HepG2 (cell line): ENCODE measurements at regions not wholly inside any gene's neighbourhood (a gene's known extent, or its start where the extent isn't known, plus 50 kb on each side); places are given as distances from the start of the nearest gene placed in this dataset.

ENCODE experiments used
- ATAC-seq: fragments of 200-7000 bp; cut with Tn5 transposase; 3 replicates; pipeline ENCODE4 v1.9.1; 2020; ENCODE audit warnings: mild to moderate bottlenecking, moderate library complexity
- BruUV-seq: library from RNA; stranded (reverse); fragments of 400-500 nt; replicated peaks from 2 replicates; lab custom pipeline; 2021; lab: Mats Ljungman, UMichigan
- CTCF ChIA-PET: fragments of 300-600 bp; formaldehyde crosslinking; extraction: SDS; loops from one replicate; lab custom pipeline; 2021; ENCODE audit warnings: low total read pairs, inconsistent platforms, low intra/inter-chr PET ratio; lab: Yijun Ruan, JAX
- POLR2A ChIA-PET: fragments of 350-600 bp; sonication (Branson Sonifier 250); formaldehyde crosslinking; loops from one replicate; lab custom pipeline; 2020; ENCODE audit warnings: antibody characterized with exemption, inconsistent platforms; lab: Yijun Ruan, JAX
- DNase-seq: peaks from one replicate; pipeline ENCODE4 v3.0.0-alpha.2; 2015; ENCODE audit warnings: low spot score
- FAIRE-seq: peaks from 3 replicates; lab custom pipeline; 2011; peaks lifted over from hg19 to GRCh38; lab: Jason Lieb, UNC
- H2AFZ ChIP-seq: one replicate; pipeline ENCODE4 v1.6.1; 2011; ENCODE audit warnings: low read length, inconsistent platforms
- H3K27ac ChIP-seq: fragments of 300-600 bp; 3 replicates; pipeline ENCODE4 v1.8.0; 2011; ENCODE audit warnings: mixed run types, mild to moderate bottlenecking, mixed read lengths, low read length, inconsistent platforms; ENCODE audit not compliant: insufficient read depth; ENCODE audit errors: extremely low read length
- H3K27me3 ChIP-seq, 2 experiments: fragments of 200-600 bp in 1 of 2; 2 replicates in 1 of 2; 3 replicates in 1 of 2; pipeline versions ENCODE4 v1.6.0 to v1.8.0; 2011; ENCODE audit warnings: low read length in 2 of 2, mild to moderate bottlenecking in 2 of 2, moderate library complexity in 2 of 2, inconsistent platforms in 1 of 2; ENCODE audit not compliant: insufficient read depth in 2 of 2, control insufficient read depth in 1 of 2
- H3K36me3 ChIP-seq, 2 experiments: fragments of 200-600 bp in 1 of 2; replicated peaks in 1 of 2; 2 replicates in 1 of 2; 3 replicates in 1 of 2; pipeline versions ENCODE4 v1.5.1 to v1.8.0; 2011; ENCODE audit warnings: low read length in 2 of 2, inconsistent platforms in 1 of 2; ENCODE audit not compliant: insufficient read depth in 2 of 2, control insufficient read depth in 1 of 2
- H3K4me1 ChIP-seq: 2 replicates; pipeline ENCODE4 v1.5.1; 2012; ENCODE audit warnings: low read length, inconsistent platforms; ENCODE audit not compliant: insufficient read depth
- H3K4me2 ChIP-seq: 2 replicates; pipeline ENCODE4 v1.6.0; 2011; ENCODE audit warnings: low read depth, low read length, inconsistent platforms
- H3K4me3 ChIP-seq, 3 experiments: fragments of 200-600 bp in 1 of 3; sonication (generic), shearing (Covaris generic) in 1 of 3; replicated peaks in 1 of 3; 2 replicates each; pipeline ENCODE4 v1.5.1; 2011 to 2016; ENCODE audit warnings: low read length in 3 of 3, inconsistent platforms in 2 of 3, low read depth in 2 of 3, mild to moderate bottlenecking in 2 of 3, control low read depth in 1 of 3, mixed read lengths in 1 of 3; ENCODE audit not compliant: insufficient read depth in 1 of 3
- H3K79me2 ChIP-seq: one replicate; pipeline ENCODE4 v1.6.1; 2011; ENCODE audit warnings: low read length, inconsistent platforms; ENCODE audit not compliant: insufficient read depth
- H3K9ac ChIP-seq: 2 replicates; pipeline ENCODE4 v1.6.0; 2011; ENCODE audit warnings: mild to moderate bottlenecking, low read depth, low read length, inconsistent platforms; ENCODE audit not compliant: insufficient read depth
- H3K9me3 ChIP-seq: 2 replicates; pipeline ENCODE4 v1.5.1; 2012; ENCODE audit warnings: mild to moderate bottlenecking, low read length
- H4K20me1 ChIP-seq: 2 replicates; pipeline ENCODE4 v1.6.0; 2011; ENCODE audit warnings: inconsistent platforms, mild to moderate bottlenecking, low read length, moderate library complexity; ENCODE audit not compliant: insufficient read depth
- AGO1 ChIP-seq: fragments of 200-400 bp; formaldehyde crosslinking; IDR thresholded peaks from 2 replicates; pipeline ENCODE4 v1.6.1; 2017; ENCODE audit warnings: mild to moderate bottlenecking, low read depth, low read length, moderate library complexity; ENCODE audit not compliant: poor library complexity, severe bottlenecking
- HES4 ChIP-seq: sonication (generic); formaldehyde crosslinking; IDR thresholded peaks from 2 replicates; pipeline ENCODE4 v1.9.0; 2021; ENCODE audit warnings: mild to moderate bottlenecking, missing genetic modification reagents, borderline replicate concordance
- JARID2 ChIP-seq: sonication (generic); formaldehyde crosslinking; IDR thresholded peaks from 2 replicates; pipeline ENCODE4 v1.8.1; 2023; ENCODE audit warnings: missing genetic modification reagents, inconsistent platforms; ENCODE audit not compliant: insufficient replicate concordance
- MTA3 ChIP-seq: sonication (generic); formaldehyde crosslinking; IDR thresholded peaks from 2 replicates; pipeline ENCODE4 v1.4.0; 2020; ENCODE audit warnings: missing genetic modification reagents
- NCOR1 ChIP-seq: fragments of 200-600 bp; sonication (generic); IDR thresholded peaks from 2 replicates; pipeline ENCODE4 v1.7.0; 2017; ENCODE audit warnings: antibody characterized with exemption, low read length, borderline replicate concordance
- NFRKB ChIP-seq: fragments of 450-650 bp; IDR thresholded peaks from 2 replicates; pipeline ENCODE4 v1.6.1; 2017
- NONO ChIP-seq, 2 experiments: fragments of 450-650 bp in 1 of 2; sonication (generic) in 1 of 2; formaldehyde crosslinking in 1 of 2; IDR thresholded peaks in 1 of 2; conservative IDR thresholded peaks in 1 of 2; 2 replicates each; pipeline versions ENCODE4 v1.6.1 to v1.8.0; 2017 to 2022; ENCODE audit warnings: mild to moderate bottlenecking in 1 of 2, missing genetic modification reagents in 1 of 2, moderate library complexity in 1 of 2
- PLSCR1 ChIP-seq: sonication (generic); formaldehyde crosslinking; IDR thresholded peaks from 2 replicates; pipeline ENCODE4 v1.5.0; 2020; ENCODE audit warnings: missing genetic modification reagents, mild to moderate bottlenecking, borderline replicate concordance
- RNF2 ChIP-seq: fragments of 450-650 bp; conservative IDR thresholded peaks from 2 replicates; pipeline ENCODE4 v1.6.1; 2016; ENCODE audit warnings: low read depth
- SNRNP70 ChIP-seq: fragments of 200-400 bp; formaldehyde crosslinking; IDR thresholded peaks from 2 replicates; pipeline ENCODE4 v1.6.1; 2017; ENCODE audit warnings: mild to moderate bottlenecking, low read depth, low read length, moderate library complexity
- STAG1 ChIP-seq: sonication (generic); formaldehyde crosslinking; IDR thresholded peaks from 2 replicates; pipeline ENCODE4 v1.4.0; 2020; ENCODE audit warnings: missing genetic modification reagents
- ZBTB7B ChIP-seq: sonication (generic); formaldehyde crosslinking; IDR thresholded peaks from 2 replicates; pipeline ENCODE4 v1.4.0; 2020; ENCODE audit warnings: missing genetic modification reagents
- ZFP37 ChIP-seq: sonication (generic); formaldehyde crosslinking; IDR thresholded peaks from 2 replicates; pipeline ENCODE4 v1.4.0; 2020; ENCODE audit warnings: missing genetic modification reagents, borderline replicate concordance
- ZNF138 ChIP-seq: sonication (generic); formaldehyde crosslinking; IDR thresholded peaks from 2 replicates; pipeline ENCODE4 v1.5.0; 2020; ENCODE audit warnings: mild to moderate bottlenecking, low read depth, missing genetic modification reagents
- ZNF382 ChIP-seq: sonication (generic); formaldehyde crosslinking; IDR thresholded peaks from 2 replicates; pipeline ENCODE4 v1.5.0; 2020; ENCODE audit warnings: missing genetic modification reagents, mild to moderate bottlenecking, borderline replicate concordance
- ZNF430 ChIP-seq: sonication (generic); formaldehyde crosslinking; IDR thresholded peaks from 2 replicates; pipeline ENCODE4 v1.9.0; 2021; ENCODE audit warnings: mild to moderate bottlenecking, missing genetic modification reagents
- ZNF576 ChIP-seq: sonication (generic); formaldehyde crosslinking; IDR thresholded peaks from 2 replicates; pipeline ENCODE4 v1.4.0; 2020; ENCODE audit warnings: mild to moderate bottlenecking, missing genetic modification reagents
- ZNF678 ChIP-seq: sonication (generic); formaldehyde crosslinking; IDR thresholded peaks from 2 replicates; pipeline ENCODE4 v1.4.0; 2020; ENCODE audit warnings: mild to moderate bottlenecking, missing genetic modification reagents
- WGBS: methylation state at CpG from one replicate; pipeline ENCODE4 v1.1.6; 2017; ENCODE audit warnings: low lambda C conversion rate; 5-methylcytosine and 5-hydroxymethylcytosine counted together
- in situ Hi-C: cut with HindIII; loops from 2 replicates; pipeline ENCODE4 v1.10.0; 2017; ENCODE audit warnings: low pct_unique_long_range_greater_than_20kb; ENCODE audit not compliant: extremely low pct_ligation_motif_present
- intact Hi-C: fragments of 100-400 bp; cut with micrococcal nuclease; formaldehyde crosslinking; loops from one replicate; pipeline ENCODE4 v1.10.0; 2022; ENCODE audit not compliant: unreplicated experiment

DNA sequence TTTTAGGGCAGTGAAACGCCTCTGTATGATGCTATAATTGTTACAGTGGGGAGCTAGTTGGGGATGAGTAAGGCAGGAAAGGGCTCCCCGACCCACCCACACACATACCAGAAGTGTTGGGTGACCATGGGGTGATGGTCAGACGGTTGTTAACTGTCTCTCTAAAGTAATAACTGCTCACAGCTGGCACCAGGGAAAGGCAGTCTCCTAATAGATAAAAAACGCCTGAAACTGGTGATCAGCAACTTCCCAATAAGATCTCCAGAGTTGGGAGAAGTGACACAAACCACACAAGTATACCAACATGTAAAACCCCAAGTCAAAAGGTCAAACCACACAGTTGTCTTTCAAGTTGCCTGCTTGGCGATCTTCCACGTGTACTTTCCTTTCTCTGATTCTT, 346.5 kb upstream of the CNTN4 start:
- FAIRE-seq (no peak), DNase-seq (no peak), ATAC-seq (no peak)
- no peaks in the 10 kb centered on the region; a peak in 1 of 5 replicates for H3K27me3 ChIP-seq
- H3K4me1 ChIP-seq, result no peaks in the 10 kb centered on the region
- POLR2A ChIA-PET, result no interaction called here
- no peaks in the 10 kb centered on the region for H3K36me3 ChIP-seq
- intact Hi-C loops, result no loop called here
- no peaks in the 10 kb centered on the region for H4K20me1 ChIP-seq
- peaks cover 88% of the 10 kb centered on the region for H3K9me3 ChIP-seq
- no peak overlapping the region for H3K4me2 ChIP-seq
- H3K4me3 ChIP-seq, result no peak overlapping the region
- no peaks in the 10 kb centered on the region for H3K79me2 ChIP-seq
- BruUV-seq, result no TSS peak
- H2AFZ ChIP-seq, result no peak overlapping the region
- H3K9ac ChIP-seq, result no peak overlapping the region
- 2% methylated on average over 6 of the region's 6 CpGs for WGBS
- TF ChIP-seq ZNF576 (no peak), AGO1 (no peak), NFRKB (no peak), HES4 (no peak), SNRNP70 (no peak), ZNF678 (CRISPR knock-in tag) (no peak), NONO (IDR thresholded peaks at IDR 0.05) (no peak), NONO (CRISPR knock-in tag; conservative IDR thresholded peaks at IDR 0.05) (no peak), ZFP37 (CRISPR knock-in tag) (no peak), ZNF382 (CRISPR knock-in tag) (no peak), NCOR1 (no peak), MTA3 (no peak), RNF2 (no peak), ZNF430 (CRISPR knock-in tag) (no peak), ZNF138 (CRISPR knock-in tag) (no peak), JARID2 (no peak), PLSCR1 (CRISPR knock-in tag) (no peak), ZBTB7B (no peak), STAG1 (CRISPR knock-in tag) (no peak)
- CTCF ChIA-PET, result no interaction called here
- in situ Hi-C loops, result no loop called here
- no peak overlapping the region for H3K27ac ChIP-seq
